Muscle layer of colon (tissue), 2 donors: ENCODE measurements at regions not wholly inside any gene's neighbourhood (a gene's known extent, or its start where the extent isn't known, plus 50 kb on each side); places are given as distances from the start of the nearest gene placed in this dataset.
A peak's percentile ranks its signal among the peaks of the same experiment; 100 is the strongest.

ENCODE experiments used
- H3K27ac ChIP-seq: one replicate; pipeline ENCODE4 v1.7.0; 2013; ENCODE audit warnings: low read depth, mild to moderate bottlenecking, low read length, moderate library complexity
- H3K27me3 ChIP-seq, 2 donors: one replicate each; pipeline ENCODE4 v1.7.0; 2013; ENCODE audit warnings: low read length in 2 of 2, mild to moderate bottlenecking in 2 of 2; ENCODE audit not compliant: insufficient read depth in 2 of 2, control insufficient read depth in 1 of 2
- H3K36me3 ChIP-seq: one replicate; pipeline ENCODE4 v1.7.0; 2013; ENCODE audit warnings: mild to moderate bottlenecking, low read length; ENCODE audit not compliant: insufficient read depth
- H3K4me1 ChIP-seq: one replicate; pipeline ENCODE4 v1.7.0; 2013; ENCODE audit warnings: mild to moderate bottlenecking, low read length; ENCODE audit not compliant: insufficient read depth
- H3K4me3 ChIP-seq, 2 donors: one replicate each; pipeline ENCODE4 v1.7.0; 2013; ENCODE audit warnings: low read length in 2 of 2, low read depth in 1 of 2, mild to moderate bottlenecking in 1 of 2, moderate library complexity in 1 of 2
- H3K9ac ChIP-seq: one replicate; pipeline ENCODE4 v1.7.0; 2013; ENCODE audit warnings: low read length
- H3K9me3 ChIP-seq: one replicate; pipeline ENCODE4 v1.7.0; 2013; ENCODE audit warnings: mild to moderate bottlenecking, low read length
- donor health status: abdominal sarcoma.
- donor health status: Adenocarcinoma of cecum.

- peak overlapping the region in 1 of 2 donors; percentile 35 for H3K4me3 ChIP-seq
- H3K27ac ChIP-seq: no peak overlapping the region
- H3K4me1 ChIP-seq: peaks cover 5% of the 10 kb centered on the region
- H3K36me3 ChIP-seq: no peaks in the 10 kb centered on the region
- H3K9me3 ChIP-seq: no peaks in the 10 kb centered on the region
- peaks cover 6 to 7% of the 10 kb centered on the region in 2 donors for H3K27me3 ChIP-seq
- H3K9ac ChIP-seq: no peak overlapping the region
Measured at GRCh38 chr6:30396833-30397479, 52.0 kb downstream of the RPP21 start.

- Histone ChIP-seq H3K9me3 (no peaks in the 10 kb centered on the region), H3K27ac (no peak overlapping the region), H3K27me3 (peaks cover 6 to 7% of the 10 kb centered on the region in 2 donors), H3K36me3 (no peaks in the 10 kb centered on the region), H3K4me1 (peaks cover 5% of the 10 kb centered on the region), H3K4me3 (no peak overlapping the region), H3K9ac (no peak overlapping the region)
Measured at GRCh38 chr6:30397697-30398096, 52.7 kb downstream of the RPP21 start.

GRCh38 chr6:30399390-30400058 lies 54.6 kb downstream of the RPP21 start:
- H3K4me1 ChIP-seq: peaks cover 5% of the 10 kb centered on the region
- no peak overlapping the region for H3K27ac ChIP-seq
- H3K9me3 ChIP-seq: no peaks in the 10 kb centered on the region
- no peak overlapping the region for H3K4me3 ChIP-seq
- H3K27me3 ChIP-seq: peaks cover 6 to 7% of the 10 kb centered on the region in 2 donors
- no peak overlapping the region for H3K9ac ChIP-seq
- no peaks in the 10 kb centered on the region for H3K36me3 ChIP-seq

GRCh38 chr6:30405934-30406333 lies 61.0 kb downstream of the RPP21 start:
- peaks cover 0 to 3% of the 10 kb centered on the region in 2 donors for H3K27me3 ChIP-seq
- H3K9me3 ChIP-seq: peaks cover 9% of the 10 kb centered on the region
- no peaks in the 10 kb centered on the region for H3K4me1 ChIP-seq
- H3K36me3 ChIP-seq: no peaks in the 10 kb centered on the region
- no peak overlapping the region for H3K4me3 ChIP-seq
- H3K9ac ChIP-seq: no peak overlapping the region
- H3K27ac ChIP-seq: no peak overlapping the region

GRCh38 chr6:30409184-30409583 lies 64.2 kb downstream of the RPP21 start:
- Histone ChIP-seq H3K9ac (no peak overlapping the region), H3K4me3 (no peak overlapping the region), H3K9me3 (peaks cover 9% of the 10 kb centered on the region), H3K36me3 (no peaks in the 10 kb centered on the region), H3K4me1 (no peaks in the 10 kb centered on the region), H3K27ac (no peak overlapping the region), H3K27me3 (peaks cover 0 to 11% of the 10 kb centered on the region in 2 donors)

- Histone ChIP-seq H3K4me1 (no peaks in the 10 kb centered on the region), H3K27ac (no peak overlapping the region), H3K4me3 (no peak overlapping the region), H3K27me3 (peaks cover 0 to 11% of the 10 kb centered on the region in 2 donors), H3K9me3 (peaks cover 9% of the 10 kb centered on the region), H3K36me3 (no peaks in the 10 kb centered on the region), H3K9ac (no peak overlapping the region)
Measured at GRCh38 chr6:30411515-30412207, 66.7 kb downstream of the RPP21 start.

GRCh38 chr6:30418448-30418847 lies 70.9 kb upstream of the HLA-E start:
- Histone ChIP-seq H3K27me3 (peaks cover 0 to 5% of the 10 kb centered on the region in 2 donors), H3K4me1 (no peaks in the 10 kb centered on the region), H3K4me3 (no peak overlapping the region), H3K27ac (no peak overlapping the region), H3K36me3 (no peaks in the 10 kb centered on the region), H3K9ac (no peak overlapping the region), H3K9me3 (no peaks in the 10 kb centered on the region)

GRCh38 chr6:30424549-30424948 lies 64.8 kb upstream of the HLA-E start:
- Histone ChIP-seq H3K9me3 (no peaks in the 10 kb centered on the region), H3K4me1 (no peaks in the 10 kb centered on the region), H3K4me3 (no peak overlapping the region), H3K27ac (no peak overlapping the region), H3K27me3 (peaks cover 7 to 11% of the 10 kb centered on the region in 2 donors), H3K36me3 (no peaks in the 10 kb centered on the region), H3K9ac (no peak overlapping the region)
